HG03045 (cell line): ENCODE measurements at regions not wholly inside any gene's neighbourhood (a gene's known extent, or its start where the extent isn't known, plus 50 kb on each side); places are given as distances from the start of the nearest gene placed in this dataset.

ENCODE experiments used
- ATAC-seq: cut with Tn5 transposase; IDR thresholded peaks from one replicate; pipeline ENCODE4 v1.9.1; 2021; ENCODE audit warnings: mild to moderate bottlenecking, moderate library complexity; ENCODE audit not compliant: unreplicated experiment

DNA sequence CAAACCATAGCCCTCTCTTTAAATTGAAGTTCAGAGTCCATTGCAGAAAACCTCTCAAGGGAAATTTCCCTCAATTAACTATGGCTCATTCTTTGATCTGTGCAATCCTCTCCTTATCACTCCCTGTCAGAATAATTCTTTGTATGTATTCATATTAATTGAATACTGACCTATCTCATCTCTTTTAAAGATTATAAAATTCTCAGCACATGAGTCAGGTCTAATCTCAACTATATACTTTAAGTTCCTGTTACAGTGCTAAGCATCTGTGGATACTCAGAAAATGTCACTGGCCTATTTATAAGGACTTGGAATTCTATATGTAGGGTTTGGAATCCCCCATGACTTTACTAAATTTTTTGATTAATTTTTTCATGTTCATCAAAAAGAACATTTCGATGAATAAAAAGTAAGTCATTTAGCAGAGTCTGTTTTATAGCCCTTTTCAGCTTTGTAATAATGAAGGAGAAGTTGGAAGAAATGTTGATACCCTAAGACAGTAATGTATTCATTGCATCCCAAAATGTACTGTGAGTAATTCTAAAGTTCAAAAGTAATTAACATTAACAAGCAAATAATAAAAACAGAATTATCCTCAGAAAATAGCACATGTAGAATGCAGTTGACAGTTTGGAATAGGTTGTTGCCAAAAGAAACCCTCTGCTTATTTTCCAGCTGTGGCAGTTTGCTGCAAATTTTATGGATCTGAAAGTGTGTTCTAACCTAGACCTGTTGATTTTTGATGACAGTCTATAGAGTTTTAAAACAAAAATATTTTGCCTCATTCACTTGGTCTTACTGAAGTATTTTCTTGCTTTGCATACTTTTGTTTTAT lies 503.4 kb upstream of the CBLB start:
- ATAC-seq: no peak

DNA sequence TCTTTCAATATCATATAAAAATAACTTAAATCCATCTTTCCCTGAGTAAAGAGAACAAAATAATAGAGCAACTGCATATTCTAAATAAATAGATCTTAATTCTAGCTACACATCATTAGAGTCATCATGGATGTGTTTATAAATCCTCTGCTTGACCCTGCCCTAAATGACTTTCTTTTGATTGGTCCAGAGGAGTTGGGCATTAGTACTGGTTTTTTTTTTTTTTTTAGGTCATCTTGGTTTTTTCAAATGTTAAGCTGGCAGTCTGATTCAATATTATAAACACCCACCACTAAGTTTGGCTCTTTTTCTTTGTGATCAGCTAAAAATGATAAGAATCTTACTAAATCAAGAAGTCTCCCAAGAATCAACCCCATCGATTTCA lies 504.0 kb upstream of the CBLB start:
- no peak for ATAC-seq

DNA sequence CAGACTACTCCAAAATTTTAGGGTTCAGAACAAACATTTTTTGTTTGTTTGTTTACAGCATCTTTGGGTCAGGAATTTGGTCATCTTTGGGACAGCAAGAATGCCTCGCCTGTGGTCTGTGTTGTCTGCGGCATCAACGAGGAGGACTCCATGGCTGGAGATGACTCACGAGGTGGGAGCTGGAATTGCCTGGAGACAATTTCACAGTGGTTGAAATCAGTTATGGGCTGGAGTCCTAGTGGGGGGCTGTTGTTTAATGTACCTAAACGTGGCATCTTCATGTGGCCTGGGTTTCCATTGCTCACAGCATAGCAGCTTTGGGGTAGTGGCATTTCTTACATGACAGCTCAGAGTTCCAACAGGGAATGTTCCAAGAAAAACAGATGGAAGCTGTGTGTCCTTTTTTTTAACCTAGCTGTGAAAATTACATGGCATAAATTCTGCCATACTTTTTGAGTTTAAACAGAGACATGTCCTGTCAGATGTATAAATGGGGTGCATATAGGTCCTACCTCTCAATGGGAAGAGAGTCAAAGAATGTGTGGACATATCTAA lies 507.3 kb upstream of the CBLB start:
- no peak for ATAC-seq

DNA sequence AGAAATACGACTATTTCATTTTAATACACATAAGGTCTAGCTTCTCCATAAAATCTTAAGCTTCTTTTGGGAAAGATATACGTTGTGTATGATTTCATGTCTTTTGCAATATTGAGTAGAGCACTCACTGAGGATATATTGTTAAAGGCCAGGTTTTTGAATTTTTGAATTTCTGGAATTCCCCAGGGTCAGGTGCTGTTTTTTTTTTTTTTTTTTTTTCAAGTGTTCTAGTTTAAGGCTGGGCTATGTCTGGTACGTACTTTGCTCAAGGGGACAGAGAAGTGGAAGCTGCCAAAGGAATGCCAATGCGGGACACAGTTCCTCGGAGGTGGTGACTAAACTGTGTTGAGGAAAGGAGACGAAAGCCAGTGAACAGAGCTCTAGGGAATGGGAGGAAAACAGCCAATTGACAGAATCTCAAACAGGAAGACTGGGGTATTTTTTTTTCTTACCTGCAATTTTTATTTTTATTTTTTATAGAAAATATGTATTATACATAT lies 510.5 kb upstream of the CBLB start:
- no peak for ATAC-seq

DNA sequence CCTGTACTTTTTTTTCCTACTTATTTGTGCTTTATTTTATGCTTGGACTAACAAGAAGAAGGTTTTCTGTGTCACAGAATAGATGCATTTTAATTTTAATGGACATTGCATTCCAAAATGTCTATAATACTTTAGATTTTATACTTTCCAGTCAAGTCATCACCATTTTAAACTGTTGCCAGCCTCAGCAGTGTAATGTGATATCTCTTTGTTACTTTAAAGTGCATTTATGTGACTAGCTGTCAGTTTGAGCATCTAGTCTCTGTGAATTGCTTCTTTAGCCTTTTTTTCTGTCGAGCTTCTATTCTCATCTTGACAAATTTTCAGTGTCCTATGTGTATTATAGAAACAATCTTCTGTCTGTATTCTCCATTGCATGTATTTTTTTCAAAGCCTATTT lies 511.4 kb upstream of the CBLB start:
- ATAC-seq: no peak

DNA sequence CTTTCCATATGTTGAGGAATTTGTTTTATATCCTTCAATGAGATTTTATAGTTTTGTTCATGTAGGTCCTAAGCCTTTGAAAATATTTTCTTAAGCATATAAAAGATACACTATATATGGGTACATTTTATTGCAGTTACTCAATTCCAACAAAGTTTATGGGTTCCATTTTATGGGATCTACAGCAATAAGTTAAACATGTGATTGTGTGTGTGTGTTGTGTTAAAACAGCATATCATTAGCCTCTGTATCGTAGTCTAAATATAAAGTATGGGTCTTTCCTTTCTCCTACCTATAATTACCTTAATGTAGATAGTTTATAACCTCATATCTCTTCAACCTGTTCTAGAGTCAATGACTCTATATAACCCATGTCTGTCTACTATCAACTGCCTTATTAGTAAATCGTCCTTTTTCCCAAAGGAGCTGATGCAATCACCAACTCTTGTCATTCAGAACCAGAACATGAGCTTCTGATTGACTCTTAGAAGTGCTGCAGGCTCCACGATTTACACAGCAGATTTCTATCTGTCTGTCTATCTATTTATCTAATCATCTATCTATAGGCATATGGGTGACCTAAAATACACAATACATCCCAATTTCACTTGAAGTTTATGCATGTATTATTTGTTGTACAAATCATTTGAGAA lies 512.6 kb upstream of the CBLB start:
- ATAC-seq: no peak

DNA sequence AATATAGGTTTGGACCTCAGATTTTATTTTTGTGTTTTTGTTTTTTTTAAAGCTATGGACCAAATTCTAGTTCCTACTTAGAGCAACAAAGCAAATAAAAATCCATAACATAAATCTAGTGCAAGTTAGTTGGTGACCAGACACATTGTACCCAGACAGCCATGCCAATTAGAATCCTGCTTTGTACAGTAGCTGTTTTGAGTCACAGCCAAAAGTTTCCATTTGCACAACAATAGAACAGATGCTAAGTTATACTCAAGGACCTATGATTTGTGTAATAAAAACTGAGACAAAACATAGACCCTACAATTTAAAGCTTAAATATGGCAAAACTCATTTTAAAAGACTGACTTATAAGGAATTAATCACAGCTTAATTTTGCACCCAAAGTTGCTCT lies 513.1 kb upstream of the CBLB start:
- no peak for ATAC-seq

DNA sequence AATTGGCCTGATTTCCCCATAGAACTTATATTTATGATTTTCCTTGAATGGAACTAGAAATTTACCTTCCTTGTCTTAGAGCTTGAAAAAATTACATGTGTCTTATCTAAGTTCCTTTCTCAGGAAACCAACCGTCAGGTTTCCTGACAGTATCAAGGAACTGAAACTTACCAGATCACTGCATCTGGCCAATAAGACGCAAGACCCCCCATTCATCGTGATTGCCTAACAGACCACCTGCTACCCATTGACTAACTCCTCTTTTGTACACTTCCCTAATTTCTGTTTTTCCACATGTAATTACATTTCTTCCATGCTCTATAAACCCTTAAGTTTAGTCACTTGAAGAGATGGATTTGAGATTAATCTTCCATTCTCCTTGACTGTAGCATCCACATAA lies 517.2 kb upstream of the CBLB start:
- ATAC-seq: no peak

DNA sequence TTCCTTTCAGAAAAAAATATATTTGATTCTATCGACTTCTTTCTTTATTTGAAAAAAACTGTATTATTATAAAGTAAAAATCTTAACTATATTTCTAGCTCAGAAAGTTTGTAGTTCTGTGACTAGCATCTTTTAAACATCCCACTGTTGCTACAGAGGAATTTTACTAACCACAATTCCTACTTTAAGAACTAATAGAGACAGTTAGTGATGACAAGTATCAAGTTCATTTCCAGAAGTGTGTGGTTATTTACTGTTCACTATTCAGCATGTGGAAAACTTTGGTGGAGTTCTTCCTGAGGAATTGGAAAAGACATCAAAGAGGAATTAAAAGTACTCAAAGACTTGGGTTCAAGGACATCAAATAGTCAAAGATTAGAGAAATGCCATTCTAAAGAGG lies 524.1 kb upstream of the CBLB start:
- ATAC-seq: no peak

DNA sequence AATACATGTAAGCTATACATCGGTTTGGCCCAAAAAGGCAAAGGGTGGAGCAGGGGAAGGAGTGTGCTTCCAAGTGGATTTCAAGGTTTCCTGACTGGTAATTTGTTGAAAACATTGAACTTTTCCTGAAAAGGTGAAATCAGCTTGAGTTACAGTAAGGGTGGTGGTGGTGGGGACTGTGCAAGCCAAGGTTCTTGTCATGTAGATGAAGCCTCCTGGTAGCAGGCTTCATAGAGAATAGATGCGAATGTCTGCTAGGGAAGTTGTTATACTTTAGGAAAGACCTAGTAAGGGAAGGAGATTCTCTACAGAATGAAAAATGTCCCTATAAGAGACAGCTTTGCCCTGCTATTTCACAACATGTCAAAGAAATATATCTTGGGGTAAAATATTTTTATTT lies 528.2 kb upstream of the CBLB start:
- no peak for ATAC-seq

DNA sequence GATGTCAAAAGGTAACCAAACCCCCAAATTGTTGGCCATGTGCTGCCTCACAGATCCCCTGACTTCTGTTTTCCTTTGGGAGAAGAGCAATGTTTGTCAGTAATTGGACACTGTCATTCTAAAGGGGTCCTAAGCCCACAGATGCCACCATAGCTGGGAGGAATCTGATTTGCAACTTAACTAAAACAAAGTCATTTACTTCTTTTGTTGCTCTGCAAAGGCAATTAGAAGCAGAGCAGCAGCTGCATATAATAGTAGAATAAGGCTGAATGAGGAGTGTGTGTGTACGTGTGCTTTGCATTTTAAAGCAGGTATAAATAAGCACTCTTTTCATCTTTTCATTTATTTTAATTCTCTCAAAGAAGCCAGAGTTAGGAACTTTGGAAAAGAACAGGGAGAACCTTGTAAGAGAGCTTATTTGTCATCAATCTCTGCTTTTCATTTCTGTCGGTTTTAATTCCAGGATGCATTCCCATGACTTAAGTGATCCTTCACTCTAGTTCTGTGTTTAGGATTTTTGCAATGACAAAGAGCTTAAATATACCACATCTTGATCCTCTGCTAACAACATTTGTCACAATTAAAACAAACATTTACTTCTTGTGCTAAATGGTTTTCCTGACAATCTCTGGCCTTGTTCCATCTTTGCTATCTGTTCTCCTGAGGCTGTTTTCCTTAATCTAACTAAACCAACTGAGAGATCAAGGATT lies 530.2 kb upstream of the CBLB start:
- ATAC-seq: no peak

DNA sequence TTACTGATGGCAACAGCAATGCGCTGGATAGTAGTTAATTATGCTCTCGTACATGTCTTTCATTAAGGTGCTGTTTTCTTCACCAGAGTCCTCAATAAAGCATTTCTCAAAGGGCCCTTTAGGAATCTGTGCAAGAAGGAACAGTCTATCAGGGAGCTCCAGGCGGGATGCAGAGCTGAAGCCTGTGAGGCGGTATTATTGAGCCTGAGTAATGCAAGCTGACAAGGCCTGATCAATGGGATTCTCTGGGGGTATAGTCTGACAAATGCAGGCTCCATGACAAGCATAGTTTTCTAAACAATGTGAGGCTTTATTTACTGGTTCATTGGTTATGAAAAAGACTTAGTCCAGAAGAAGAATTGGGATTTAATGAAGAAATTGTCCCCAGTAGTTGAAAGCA lies 530.9 kb upstream of the CBLB start:
- ATAC-seq: no peak

DNA sequence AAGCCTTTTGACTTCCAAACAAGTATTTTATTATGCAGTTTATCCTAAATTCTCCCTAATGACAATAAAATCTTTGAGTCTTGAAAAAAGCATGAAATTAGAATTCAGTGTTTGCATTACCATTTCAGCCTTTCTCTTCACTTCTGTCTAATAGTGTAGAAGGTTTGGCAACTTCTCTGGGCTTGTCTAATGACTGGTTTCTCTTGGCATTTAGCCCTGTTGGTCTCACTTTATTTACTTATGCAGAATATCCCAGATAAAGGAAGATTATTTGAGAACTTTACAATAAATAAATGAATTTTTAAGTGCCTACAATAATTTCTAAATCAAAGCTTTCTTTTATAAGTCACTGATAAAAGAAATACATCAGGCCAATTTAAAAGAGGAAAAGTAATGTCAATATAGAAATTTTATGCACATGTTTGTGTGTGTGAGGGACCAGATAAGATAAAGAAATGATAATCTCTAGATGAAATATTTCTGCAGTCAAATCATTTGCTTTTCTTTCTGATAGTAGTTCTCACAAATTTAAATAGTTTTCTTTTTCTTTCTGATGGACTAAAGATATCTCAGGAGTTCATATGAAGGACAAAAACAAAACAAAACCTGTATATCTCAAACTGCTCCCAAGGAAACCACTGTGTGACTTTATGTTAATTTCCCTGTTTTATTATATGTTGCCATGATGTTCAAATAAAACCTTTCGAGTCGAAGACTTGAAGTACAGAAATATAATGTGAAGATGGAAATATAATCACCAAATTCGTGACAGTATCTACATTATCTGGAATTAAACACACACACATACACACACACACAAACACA lies 533.1 kb upstream of the CBLB start:
- no peak for ATAC-seq

DNA sequence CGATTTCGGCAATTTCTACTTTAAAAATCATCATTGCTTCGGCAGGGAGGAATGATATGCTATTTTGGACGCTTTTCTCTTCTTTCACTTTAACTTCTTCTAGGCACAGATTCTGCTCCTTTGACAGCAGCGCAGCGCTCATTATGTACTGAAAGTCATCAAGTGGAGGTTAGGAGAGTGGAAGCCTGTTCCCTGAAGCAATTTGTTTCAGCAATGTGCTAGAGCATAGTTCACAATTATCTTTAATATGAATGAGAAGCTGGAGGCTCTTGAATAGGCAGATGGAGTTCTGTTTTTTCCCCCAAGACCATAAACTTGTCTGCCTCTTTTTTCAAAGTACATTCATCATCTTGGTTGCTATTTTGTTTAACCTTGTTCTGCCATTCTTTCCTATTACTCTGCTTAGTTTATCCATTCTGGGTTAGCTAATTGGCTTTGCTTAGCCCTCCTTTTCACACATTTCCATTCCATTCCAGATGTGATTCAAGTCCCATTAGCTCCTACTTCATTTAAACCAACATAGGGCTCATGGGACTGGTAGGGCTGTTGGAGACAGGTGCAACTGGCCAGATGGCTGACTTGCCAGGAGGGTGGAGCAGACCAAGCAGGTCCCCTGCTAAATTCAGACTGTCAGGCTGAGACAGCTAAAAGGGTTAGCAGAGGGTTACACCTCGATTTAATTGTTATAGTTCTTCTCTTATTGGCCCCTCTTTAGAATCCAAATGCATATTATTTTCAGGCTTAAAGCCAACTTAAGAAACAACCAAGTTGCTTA lies 534.7 kb upstream of the CBLB start:
- no peak for ATAC-seq

DNA sequence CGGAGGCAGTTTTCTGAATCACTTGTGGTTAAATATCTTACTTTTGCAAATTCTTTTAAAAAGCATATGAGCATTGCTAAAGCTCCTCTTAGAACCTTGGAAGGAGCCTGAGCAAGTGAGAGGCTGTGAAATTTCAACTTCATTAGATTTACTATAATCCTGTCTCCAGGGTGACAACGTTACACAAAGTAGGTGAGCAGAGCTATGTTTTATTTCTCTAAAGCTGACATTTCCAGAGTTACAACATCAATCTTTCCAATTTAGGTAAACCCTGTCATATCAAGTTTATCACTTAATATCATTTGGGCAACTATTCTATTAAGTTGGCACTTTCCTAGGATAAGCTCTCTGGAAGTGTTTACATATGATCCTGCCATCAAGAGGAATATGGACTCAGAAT lies 544.9 kb upstream of the CBLB start:
- ATAC-seq: no peak

DNA sequence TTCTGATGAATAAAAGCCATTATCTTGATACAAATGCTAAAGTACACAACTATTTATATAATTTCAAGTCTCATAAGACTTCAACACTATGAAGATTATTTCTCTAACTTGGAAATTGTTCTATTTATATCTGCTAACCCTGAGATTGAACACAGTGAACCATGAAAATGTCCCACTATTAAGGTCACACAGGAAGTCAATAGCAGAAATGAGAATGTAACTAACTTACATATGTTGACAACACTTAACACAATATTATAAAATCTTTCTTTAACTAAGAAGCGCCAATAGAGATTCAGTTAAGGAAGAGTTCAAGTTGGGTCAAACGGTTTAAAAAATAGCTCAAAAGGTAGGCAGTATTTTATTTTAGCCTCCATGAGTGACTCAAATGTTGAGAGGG lies 551.8 kb upstream of the CBLB start:
- no peak for ATAC-seq

DNA sequence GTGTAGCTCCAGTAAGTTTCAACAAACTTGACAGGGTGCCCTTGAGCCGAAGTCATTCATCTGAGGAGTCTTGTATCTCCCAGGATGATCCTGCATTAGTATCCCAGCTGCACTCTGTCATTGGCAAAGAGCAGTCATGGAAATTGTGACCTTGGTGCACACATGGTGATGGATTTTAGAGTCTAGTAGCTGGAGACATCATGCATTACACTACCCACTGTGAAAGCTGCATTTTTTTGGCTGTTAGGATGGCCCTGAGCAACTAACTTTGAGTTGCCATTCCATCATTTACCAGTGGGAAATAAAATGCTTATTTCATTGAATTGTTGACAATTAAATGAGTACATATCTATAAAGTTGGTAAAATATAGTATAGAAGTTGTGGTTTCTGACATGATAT lies 552.6 kb upstream of the CBLB start:
- no peak for ATAC-seq

DNA sequence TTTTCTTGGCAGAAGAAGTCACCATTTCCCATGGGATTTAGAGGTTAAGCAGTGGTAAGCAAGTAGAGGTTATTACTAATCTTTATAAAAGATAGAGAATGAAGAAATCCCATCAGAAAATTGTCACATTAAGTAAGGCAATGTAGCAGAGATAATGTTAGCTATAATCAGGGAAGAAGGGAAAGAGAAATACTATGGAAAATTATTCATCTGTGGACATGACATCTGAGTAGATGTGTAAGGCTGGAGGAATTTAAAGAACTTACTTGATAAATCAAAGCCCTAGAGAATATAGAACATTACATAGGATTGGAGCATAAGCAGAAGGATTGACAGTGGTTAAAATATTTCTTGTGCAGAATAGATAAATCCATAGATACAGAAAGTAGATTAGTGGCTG lies 553.1 kb upstream of the CBLB start:
- no peak for ATAC-seq

DNA sequence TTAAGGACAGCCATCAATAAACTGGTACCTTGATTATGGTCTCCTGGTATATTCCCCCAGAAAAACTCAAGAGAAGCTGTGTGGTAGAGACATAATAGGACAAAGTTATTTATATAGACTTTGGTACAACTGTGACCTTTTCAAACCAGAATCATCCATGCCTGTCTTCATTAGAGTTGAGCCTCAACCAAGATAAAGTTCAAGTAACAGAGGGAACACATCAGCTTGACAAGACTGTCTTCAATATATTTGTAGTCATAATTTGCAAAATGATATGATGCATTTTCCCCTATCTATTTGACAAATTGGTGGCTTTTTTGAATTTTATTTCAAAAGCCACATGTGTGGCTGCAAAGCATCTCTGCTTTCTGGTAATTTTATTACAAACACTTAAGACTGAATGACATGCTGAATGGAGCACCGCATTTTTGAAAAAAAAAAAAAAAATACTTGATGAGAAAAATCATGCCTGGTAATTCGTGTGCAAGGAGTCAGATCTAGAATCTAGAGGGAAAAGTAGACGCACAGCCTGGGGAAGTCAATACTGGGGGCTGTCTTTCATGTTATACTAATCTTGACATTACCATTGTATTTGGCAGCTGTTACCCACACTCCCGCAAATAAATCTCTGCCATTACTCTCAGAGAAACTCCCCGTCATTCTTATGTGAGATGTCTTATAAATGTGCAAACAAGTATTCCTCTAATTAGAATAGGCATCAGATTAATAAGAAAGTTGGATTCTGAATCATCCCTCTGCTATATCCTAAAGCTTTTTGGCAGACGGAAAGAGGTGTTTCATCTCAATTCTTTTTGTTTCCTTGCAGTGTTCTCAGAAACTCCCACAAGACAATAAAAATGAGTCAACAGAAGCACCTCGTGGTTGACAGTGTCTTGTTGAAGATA lies 554.8 kb upstream of the CBLB start:
- ATAC-seq: no peak
